Activated naive CD4-positive, alpha-beta T cell treated with anti-CD3 and anti-CD28 coated beads for 36 hours (primary cell): ENCODE measurements at regions not wholly inside any gene's neighbourhood (a gene's known extent, or its start where the extent isn't known, plus 50 kb on each side); places are given as distances from the start of the nearest gene placed in this dataset.
A peak's percentile ranks its signal among the peaks of the same experiment; 100 is the strongest.

Experiments
- CTCF ChIA-PET: fragments of 350-600 bp; sonication (Branson Sonifier 250); formaldehyde crosslinking; loops from one replicate; lab custom pipeline; 2021; ENCODE audit warnings: antibody characterized with exemption; lab: Charles Lee
- DNase-seq: peaks from one replicate; pipeline ENCODE4 v3.0.0-alpha.2; 2020
- H3K27ac Mint-ChIP-seq: one replicate; pipeline ENCODE4 v1.8.0; 2021; ENCODE audit warnings: mild to moderate bottlenecking, mixed read lengths
- H3K27me3 Mint-ChIP-seq: one replicate; pipeline ENCODE4 v1.8.0; 2021; ENCODE audit warnings: low read depth, mixed read lengths
- H3K36me3 Mint-ChIP-seq: one replicate; pipeline ENCODE4 v1.8.0; 2021; ENCODE audit warnings: low read depth, mixed read lengths
- H3K4me1 Mint-ChIP-seq: one replicate; pipeline ENCODE4 v1.8.0; 2021; ENCODE audit warnings: low read depth, mixed read lengths
- H3K4me3 Mint-ChIP-seq: one replicate; pipeline ENCODE4 v1.8.0; 2021; ENCODE audit warnings: mild to moderate bottlenecking, moderate library complexity, mixed read lengths
- H3K9me3 Mint-ChIP-seq: one replicate; pipeline ENCODE4 v1.8.0; 2021; ENCODE audit warnings: mixed read lengths
- intact Hi-C: fragments of 100-400 bp; cut with micrococcal nuclease; formaldehyde crosslinking; loops from one replicate; pipeline ENCODE4 v1.15.1; 2023

- no peaks in the 10 kb centered on the region for H3K27me3 Mint-ChIP-seq
- no peaks in the 10 kb centered on the region for H3K36me3 Mint-ChIP-seq
- no peak for DNase-seq
- no peaks in the 10 kb centered on the region for H3K4me1 Mint-ChIP-seq
- H3K4me3 Mint-ChIP-seq: no peak overlapping the region
- H3K9me3 Mint-ChIP-seq: no peaks in the 10 kb centered on the region
- CTCF ChIA-PET: interaction anchor here (0.6 kb wide), 1 partner anchor 58 kb away, joined by 3 read pairs; no protein-coding TSS in a partner anchor
- intact Hi-C loops: loop anchor here (1.0 kb wide), 1 partner anchor 44 kb away; no protein-coding TSS in a partner anchor
- H3K27ac Mint-ChIP-seq: no peak overlapping the region
Observed at GRCh38 chr1:238258510-238258909, 367.8 kb upstream of the ZP4 start.

- CTCF ChIA-PET: no interaction called here
- Mint-ChIP-seq H3K4me1 (no peaks in the 10 kb centered on the region), H3K27ac (no peak overlapping the region), H3K4me3 (no peak overlapping the region), H3K9me3 (no peaks in the 10 kb centered on the region), H3K27me3 (no peaks in the 10 kb centered on the region), H3K36me3 (no peaks in the 10 kb centered on the region)
- intact Hi-C loops: no loop called here
- DNase-seq: no peak
Observed at GRCh38 chr1:238257018-238257621, 366.4 kb upstream of the ZP4 start.

GRCh38 chr1:238254935-238255334 is 364.2 kb upstream of the ZP4 start:
- DNase-seq: no peak
- H3K36me3 Mint-ChIP-seq: no peaks in the 10 kb centered on the region
- H3K27ac Mint-ChIP-seq: no peak overlapping the region
- no peaks in the 10 kb centered on the region for H3K9me3 Mint-ChIP-seq
- intact Hi-C loops: no loop called here
- CTCF ChIA-PET: interaction anchor here (0.7 kb wide), 1 partner anchor 480 kb away, joined by 3 read pairs; no protein-coding TSS in a partner anchor
- no peaks in the 10 kb centered on the region for H3K4me1 Mint-ChIP-seq
- H3K4me3 Mint-ChIP-seq: no peak overlapping the region
- H3K27me3 Mint-ChIP-seq: no peaks in the 10 kb centered on the region

GRCh38 chr1:238252033-238252802 is 361.5 kb upstream of the ZP4 start:
- Mint-ChIP-seq H3K36me3 (no peaks in the 10 kb centered on the region), H3K27me3 (no peaks in the 10 kb centered on the region), H3K27ac (no peak overlapping the region), H3K4me1 (no peaks in the 10 kb centered on the region), H3K4me3 (no peak overlapping the region), H3K9me3 (no peaks in the 10 kb centered on the region)
- intact Hi-C loops: loop anchor here (1.0 to 2.0 kb wide), 3 partner anchors 699 to 1725 kb away; no protein-coding TSS in a partner anchor
- CTCF ChIA-PET: no interaction called here
- DNase-seq: peak; percentile 57

- no peak for DNase-seq
- intact Hi-C loops: loop anchor here (10.0 kb wide), 1 partner anchor 394 kb away; no protein-coding TSS in a partner anchor
- Mint-ChIP-seq H3K36me3 (no peaks in the 10 kb centered on the region), H3K9me3 (no peaks in the 10 kb centered on the region), H3K27ac (no peak overlapping the region), H3K4me1 (no peaks in the 10 kb centered on the region), H3K4me3 (no peak overlapping the region), H3K27me3 (no peaks in the 10 kb centered on the region)
- CTCF ChIA-PET: no interaction called here
Observed at GRCh38 chr1:238248356-238248755, 357.6 kb upstream of the ZP4 start.

GRCh38 chr1:238242181-238242580 is 351.5 kb upstream of the ZP4 start:
- intact Hi-C loops: loop anchor here (10.0 kb wide), 1 partner anchor 387 kb away; no protein-coding TSS in a partner anchor
- Mint-ChIP-seq H3K4me1 (no peaks in the 10 kb centered on the region), H3K27me3 (no peaks in the 10 kb centered on the region), H3K4me3 (no peak overlapping the region), H3K9me3 (no peaks in the 10 kb centered on the region), H3K27ac (no peak overlapping the region), H3K36me3 (no peaks in the 10 kb centered on the region)
- no peak for DNase-seq
- CTCF ChIA-PET: no interaction called here

- H3K36me3 Mint-ChIP-seq: no peaks in the 10 kb centered on the region
- no peak for DNase-seq
- CTCF ChIA-PET: no interaction called here
Observed at GRCh38 chr1:238241607-238242006, 350.9 kb upstream of the ZP4 start.

GRCh38 chr1:238239343-238239742 is 348.6 kb upstream of the ZP4 start:
- H3K27me3 Mint-ChIP-seq: no peaks in the 10 kb centered on the region
- no peaks in the 10 kb centered on the region for H3K36me3 Mint-ChIP-seq
- H3K4me1 Mint-ChIP-seq: no peaks in the 10 kb centered on the region
- intact Hi-C loops: no loop called here
- H3K27ac Mint-ChIP-seq: no peak overlapping the region
- no peak for DNase-seq
- CTCF ChIA-PET: interaction anchor here (0.7 to 0.9 kb wide), 2 partner anchors 11 to 507 kb away, joined by 3 read pairs; no protein-coding TSS in a partner anchor
- H3K9me3 Mint-ChIP-seq: no peaks in the 10 kb centered on the region
- no peak overlapping the region for H3K4me3 Mint-ChIP-seq

More at GRCh38 chr1:238241607-238242006, 350.9 kb upstream of the ZP4 start:
- Mint-ChIP-seq H3K4me1 (no peaks in the 10 kb centered on the region), H3K27ac (no peak overlapping the region), H3K4me3 (no peak overlapping the region), H3K27me3 (no peaks in the 10 kb centered on the region), H3K9me3 (no peaks in the 10 kb centered on the region)
- intact Hi-C loops: loop anchor here (10.0 kb wide), 1 partner anchor 387 kb away; no protein-coding TSS in a partner anchor

GRCh38 chr1:238233966-238234365 is 343.2 kb upstream of the ZP4 start:
- no peaks in the 10 kb centered on the region for H3K27me3 Mint-ChIP-seq
- H3K36me3 Mint-ChIP-seq: no peaks in the 10 kb centered on the region
- CTCF ChIA-PET: no interaction called here
- H3K27ac Mint-ChIP-seq: no peak overlapping the region
- intact Hi-C loops: no loop called here
- no peak for DNase-seq
- no peak overlapping the region for H3K4me3 Mint-ChIP-seq
- H3K4me1 Mint-ChIP-seq: no peaks in the 10 kb centered on the region
- peaks cover 3% of the 10 kb centered on the region for H3K9me3 Mint-ChIP-seq

- CTCF ChIA-PET: no interaction called here
- Mint-ChIP-seq H3K4me1 (no peaks in the 10 kb centered on the region), H3K36me3 (no peaks in the 10 kb centered on the region), H3K27me3 (no peaks in the 10 kb centered on the region), H3K27ac (no peak overlapping the region), H3K9me3 (peaks cover 3% of the 10 kb centered on the region), H3K4me3 (no peak overlapping the region)
- intact Hi-C loops: no loop called here
- no peak for DNase-seq
Observed at GRCh38 chr1:238232084-238232710, 341.5 kb upstream of the ZP4 start.

- intact Hi-C loops: no loop called here
- DNase-seq: no peak
- Mint-ChIP-seq H3K36me3 (no peaks in the 10 kb centered on the region), H3K9me3 (peaks cover 5% of the 10 kb centered on the region), H3K27ac (no peak overlapping the region), H3K27me3 (no peaks in the 10 kb centered on the region), H3K4me1 (no peaks in the 10 kb centered on the region), H3K4me3 (no peak overlapping the region)
- CTCF ChIA-PET: no interaction called here
Observed at GRCh38 chr1:238226810-238227209, 336.1 kb upstream of the ZP4 start.

- DNase-seq: no peak
- CTCF ChIA-PET: no interaction called here
- Mint-ChIP-seq H3K9me3 (peaks cover 3% of the 10 kb centered on the region), H3K4me1 (no peaks in the 10 kb centered on the region), H3K4me3 (no peak overlapping the region), H3K27me3 (no peaks in the 10 kb centered on the region), H3K27ac (no peak overlapping the region), H3K36me3 (no peaks in the 10 kb centered on the region)
- intact Hi-C loops: no loop called here
Observed at GRCh38 chr1:238223076-238223640, 332.4 kb upstream of the ZP4 start.
